ENCODE measurements at regions not wholly inside any gene's neighbourhood (a gene's known extent, or its start where the extent isn't known, plus 50 kb on each side); places are given as distances from the start of the nearest gene placed in this dataset.

GRCh38 chr4:114770624-114771023 is 172.0 kb downstream of the UGT8 start:
- TF ChIP-seq POLR2AphosphoS5 (IDR thresholded peaks at IDR 0.05) (no peak), CTCF (IDR thresholded peaks at IDR 0.05) (no peak), POLR2A (IDR thresholded peaks at IDR 0.05) (no peak), EP300 (IDR thresholded peaks at IDR 0.05) (no peak)

Measured in upper lobe of left lung (tissue), 4 donors.